ENCODE measurements at regions not wholly inside any gene's neighbourhood (a gene's known extent, or its start where the extent isn't known, plus 50 kb on each side); places are given as distances from the start of the nearest gene placed in this dataset.

DNA sequence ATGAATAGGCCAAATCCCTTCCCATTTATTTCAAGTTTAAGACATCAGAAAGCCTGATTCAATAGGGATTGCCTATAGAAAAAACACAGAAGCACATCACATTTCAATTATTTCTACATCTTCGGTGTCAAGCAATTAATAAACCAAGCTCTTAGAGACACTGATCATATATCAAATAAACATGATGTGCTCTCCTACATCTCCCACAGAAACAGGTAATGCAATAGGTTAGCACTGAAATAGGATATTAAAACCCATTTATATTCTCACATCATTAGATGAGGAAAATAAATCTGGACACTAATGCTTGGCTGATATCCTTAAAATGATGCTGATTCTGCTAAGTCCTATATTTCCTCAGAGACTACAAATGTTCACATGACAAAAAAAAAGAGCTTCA is 364.7 kb downstream of the MBD2 start:
- H3K9ac ChIP-seq (ENCODE audit: low read length) = no peak overlapping the region
- no peak overlapping the region for H3K4me2 ChIP-seq (ENCODE audit: low read length)
- no peaks in the 10 kb centered on the region for H4K20me1 ChIP-seq (ENCODE audit: insufficient read depth, low read length)
- no peak overlapping the region for H3K4me3 ChIP-seq (ENCODE audit: low read length)
- no peaks in the 10 kb centered on the region for H3K4me1 ChIP-seq (ENCODE audit: low read length)
- H2AFZ ChIP-seq (ENCODE audit: low read depth, low read length) = no peak overlapping the region
- TF ChIP-seq CTCF (IDR thresholded peaks at IDR 0.05; ENCODE audit: low read depth, low read length) (no peak), EZH2phosphoT487 (IDR thresholded peaks at IDR 0.05; ENCODE audit: low read depth) (no peak)
- H3K9me3 ChIP-seq (ENCODE audit: insufficient read depth, low read length) = no peaks in the 10 kb centered on the region
- no peaks in the 10 kb centered on the region for H3K79me2 ChIP-seq (ENCODE audit: low read length)
- H3K27me3 ChIP-seq (ENCODE audit: low read depth, low read length) = 0 out of 2 replicates have a peak, but pooled peaks cover 4% of the 10 kb centered on the region
- H3K27ac ChIP-seq (ENCODE audit: low read length) = no peak overlapping the region
- H3K36me3 ChIP-seq (replicated peaks; ENCODE audit: low read depth, low read length) = no peaks in the 10 kb centered on the region

DNA sequence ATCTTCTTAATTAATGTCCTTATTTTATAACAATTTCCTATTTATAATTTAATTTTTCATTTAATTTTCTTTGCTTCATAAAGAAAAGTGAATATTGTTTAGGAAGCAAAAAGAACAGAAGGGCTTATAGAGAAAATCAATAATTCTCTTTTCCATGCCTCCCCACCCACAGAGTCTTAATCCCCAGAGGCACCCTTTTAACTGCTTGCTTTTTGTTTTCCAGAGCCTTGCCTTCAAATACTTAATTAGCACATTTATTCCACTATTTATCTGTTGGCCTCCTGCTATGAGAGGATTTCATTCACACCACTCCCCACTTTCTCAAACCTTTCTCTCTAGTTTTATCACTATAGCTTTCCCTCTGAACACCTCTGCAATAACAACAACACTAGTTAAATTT is 373.6 kb downstream of the MBD2 start:
- H3K27me3 ChIP-seq (ENCODE audit: low read depth, low read length) = no peaks in the 10 kb centered on the region
- H3K4me1 ChIP-seq (ENCODE audit: low read length) = no peaks in the 10 kb centered on the region
- no peaks in the 10 kb centered on the region for H3K79me2 ChIP-seq (ENCODE audit: low read length)
- H3K27ac ChIP-seq (ENCODE audit: low read length) = no peak overlapping the region
- no peaks in the 10 kb centered on the region for H4K20me1 ChIP-seq (ENCODE audit: insufficient read depth, low read length)
- no peak overlapping the region for H3K4me3 ChIP-seq (ENCODE audit: low read length)
- no peak overlapping the region for H2AFZ ChIP-seq (ENCODE audit: low read depth, low read length)
- H3K4me2 ChIP-seq (ENCODE audit: low read length) = no peak overlapping the region
- H3K9ac ChIP-seq (ENCODE audit: low read length) = no peak overlapping the region
- H3K9me3 ChIP-seq (ENCODE audit: insufficient read depth, low read length) = no peaks in the 10 kb centered on the region
- TF ChIP-seq EZH2phosphoT487 (IDR thresholded peaks at IDR 0.05; ENCODE audit: low read depth) = no peak
- TF ChIP-seq CTCF (IDR thresholded peaks at IDR 0.05; ENCODE audit: low read depth, low read length) = no peak
- no peaks in the 10 kb centered on the region for H3K36me3 ChIP-seq (replicated peaks; ENCODE audit: low read depth, low read length)

- no peak overlapping the region for H2AFZ ChIP-seq (ENCODE audit: low read depth, low read length)
- H3K9ac ChIP-seq (ENCODE audit: low read length) = no peak overlapping the region
- no peak overlapping the region for H3K4me2 ChIP-seq (ENCODE audit: low read length)
- TF ChIP-seq CTCF (IDR thresholded peaks at IDR 0.05; ENCODE audit: low read depth, low read length) = no peak
- no peak for TF ChIP-seq EZH2phosphoT487 (IDR thresholded peaks at IDR 0.05; ENCODE audit: low read depth)
- no peaks in the 10 kb centered on the region for H4K20me1 ChIP-seq (ENCODE audit: insufficient read depth, low read length)
- H3K27me3 ChIP-seq (ENCODE audit: low read depth, low read length) = no peaks in the 10 kb centered on the region
- H3K79me2 ChIP-seq (ENCODE audit: low read length) = no peaks in the 10 kb centered on the region
- H3K27ac ChIP-seq (ENCODE audit: low read length) = no peak overlapping the region
- no peak overlapping the region for H3K4me3 ChIP-seq (ENCODE audit: low read length)
- no peaks in the 10 kb centered on the region for H3K36me3 ChIP-seq (replicated peaks; ENCODE audit: low read depth, low read length)
- no peaks in the 10 kb centered on the region for H3K4me1 ChIP-seq (ENCODE audit: low read length)
- H3K9me3 ChIP-seq (ENCODE audit: insufficient read depth, low read length) = no peaks in the 10 kb centered on the region
These were observed 380.7 kb downstream of the MBD2 start for GRCh38 chr18:53843763-53844162.

DNA sequence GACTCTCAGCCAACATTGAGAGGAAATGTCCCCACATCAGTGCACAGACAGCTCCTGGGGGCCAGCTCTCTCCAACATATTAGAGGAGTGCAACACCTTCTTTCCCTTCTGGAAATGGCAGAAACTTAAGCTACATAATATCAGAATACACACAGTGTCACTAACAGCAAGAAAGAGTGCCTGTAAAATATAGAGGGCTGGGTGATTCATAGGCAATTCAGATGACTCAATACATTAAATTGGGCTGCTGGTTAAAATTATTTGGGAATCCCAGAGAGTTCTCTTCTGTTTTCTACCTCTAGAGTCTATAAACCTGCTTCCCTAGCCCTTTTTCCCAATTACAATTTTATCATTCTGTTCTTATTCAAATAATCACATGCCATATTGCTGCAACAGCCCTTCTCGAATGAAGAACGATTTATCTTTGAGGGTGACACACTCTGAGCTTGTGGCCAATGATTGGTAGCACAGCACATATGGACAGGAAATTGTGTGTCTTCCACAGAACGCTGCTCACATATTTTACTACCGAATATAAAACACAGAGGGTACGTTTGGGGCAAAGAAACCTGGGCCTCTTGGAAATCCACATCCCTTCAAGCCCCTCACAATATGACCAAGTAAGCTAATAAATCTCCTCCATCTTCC is 381.2 kb downstream of the MBD2 start:
- Histone ChIP-seq H3K27me3 (ENCODE audit: low read depth, low read length) (no peaks in the 10 kb centered on the region), H3K4me3 (ENCODE audit: low read length) (no peak overlapping the region), H3K4me1 (ENCODE audit: low read length) (no peaks in the 10 kb centered on the region), H3K79me2 (ENCODE audit: low read length) (no peaks in the 10 kb centered on the region), H2AFZ (ENCODE audit: low read depth, low read length) (no peak overlapping the region), H3K36me3 (replicated peaks; ENCODE audit: low read depth, low read length) (no peaks in the 10 kb centered on the region), H3K9me3 (ENCODE audit: insufficient read depth, low read length) (no peaks in the 10 kb centered on the region), H4K20me1 (ENCODE audit: insufficient read depth, low read length) (no peaks in the 10 kb centered on the region), H3K27ac (ENCODE audit: low read length) (no peak overlapping the region), H3K9ac (ENCODE audit: low read length) (no peak overlapping the region), H3K4me2 (ENCODE audit: low read length) (no peak overlapping the region)
- TF ChIP-seq CTCF (IDR thresholded peaks at IDR 0.05; ENCODE audit: low read depth, low read length) = no peak
- no peak for TF ChIP-seq EZH2phosphoT487 (IDR thresholded peaks at IDR 0.05; ENCODE audit: low read depth)
